ENCODE measurements at regions not wholly inside any gene's neighbourhood (a gene's known extent, or its start where the extent isn't known, plus 50 kb on each side); places are given as distances from the start of the nearest gene placed in this dataset.

DNA sequence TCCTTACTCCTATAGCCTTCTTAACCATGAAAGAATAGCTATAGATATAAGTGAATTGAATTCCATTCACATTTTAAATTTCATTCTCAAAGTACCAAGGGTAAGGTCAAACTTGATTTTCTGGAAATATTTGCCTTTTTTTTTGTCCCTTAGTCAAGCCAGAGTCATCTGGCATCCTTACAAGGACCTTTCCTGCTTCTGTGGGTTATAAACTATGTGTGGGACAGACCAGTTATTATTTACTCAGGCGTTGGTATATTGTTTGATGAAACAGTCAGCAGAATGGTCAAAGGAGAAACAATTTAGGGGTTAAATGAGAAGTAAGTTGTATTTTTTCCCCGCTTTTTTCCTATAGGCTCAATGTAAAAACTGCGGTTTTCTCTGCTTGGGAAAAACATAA is 1103.2 kb upstream of the ZEB2 start:
- no peaks in the 10 kb centered on the region for H3K9me3 ChIP-seq (ENCODE audit: control insufficient read depth, low read length)
- H3K36me3 ChIP-seq (ENCODE audit: control insufficient read depth in 1 of 2, insufficient read depth in 2 of 2, low read length in 1 of 2): no peaks in the 10 kb centered on the region
- intact Hi-C loops (cut with DNase I): no loop called here
- no peak overlapping the region for H3K4me3 ChIP-seq (ENCODE audit: low read length in 2 of 2)
- 66 to 70% methylated on average over 3 of the region's 3 CpGs for WGBS, 2 donors
- H3K27ac ChIP-seq (ENCODE audit: low read depth in 1 of 2, low read length in 2 of 2): no peak overlapping the region
- no peaks in the 10 kb centered on the region for H3K27me3 ChIP-seq (ENCODE audit: control insufficient read depth in 1 of 2, insufficient read depth in 2 of 2, low read length in 1 of 2)
- peaks cover 0 to 2% of the 10 kb centered on the region in 2 donors for H3K4me1 ChIP-seq (ENCODE audit: control insufficient read depth in 1 of 2, insufficient read depth in 2 of 2, low read length in 2 of 2)
- no peak for DNase-seq
- ATAC-seq (ENCODE audit: low FRiP score): no peak

DNA sequence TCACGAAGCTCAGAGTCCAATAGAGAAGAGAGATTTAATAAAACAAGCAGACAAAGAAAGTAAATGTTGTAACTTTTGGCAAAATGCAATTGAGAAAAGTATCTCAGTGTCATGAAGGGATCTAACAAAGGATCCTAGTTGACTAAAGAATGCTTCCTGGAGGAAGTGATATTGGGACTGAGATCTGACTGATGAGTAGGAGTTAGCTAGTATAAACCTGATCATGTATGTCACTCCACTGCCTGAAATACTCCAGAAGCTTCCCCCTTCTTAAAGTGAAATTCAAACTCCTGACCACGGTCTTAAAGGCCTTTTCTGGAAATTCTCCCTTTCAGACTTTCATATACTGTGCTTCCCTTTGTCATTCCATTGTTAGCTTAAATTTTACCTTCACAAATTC is 1102.4 kb upstream of the ZEB2 start:
- WGBS, 2 donors: 95 to 98% methylated on average over 2 of the region's 2 CpGs
- no peaks in the 10 kb centered on the region for H3K9me3 ChIP-seq (ENCODE audit: control insufficient read depth, low read length)
- H3K4me3 ChIP-seq (ENCODE audit: low read length in 2 of 2): no peak overlapping the region
- no peaks in the 10 kb centered on the region for H3K36me3 ChIP-seq (ENCODE audit: control insufficient read depth in 1 of 2, insufficient read depth in 2 of 2, low read length in 1 of 2)
- no peak for ATAC-seq (ENCODE audit: low FRiP score)
- H3K27me3 ChIP-seq (ENCODE audit: control insufficient read depth in 1 of 2, insufficient read depth in 2 of 2, low read length in 1 of 2): no peaks in the 10 kb centered on the region
- DNase-seq: no peak
- no peak overlapping the region for H3K27ac ChIP-seq (ENCODE audit: low read depth in 1 of 2, low read length in 2 of 2)
- intact Hi-C loops (cut with DNase I): no loop called here
- peaks cover 0 to 2% of the 10 kb centered on the region in 2 donors for H3K4me1 ChIP-seq (ENCODE audit: control insufficient read depth in 1 of 2, insufficient read depth in 2 of 2, low read length in 2 of 2)

DNA sequence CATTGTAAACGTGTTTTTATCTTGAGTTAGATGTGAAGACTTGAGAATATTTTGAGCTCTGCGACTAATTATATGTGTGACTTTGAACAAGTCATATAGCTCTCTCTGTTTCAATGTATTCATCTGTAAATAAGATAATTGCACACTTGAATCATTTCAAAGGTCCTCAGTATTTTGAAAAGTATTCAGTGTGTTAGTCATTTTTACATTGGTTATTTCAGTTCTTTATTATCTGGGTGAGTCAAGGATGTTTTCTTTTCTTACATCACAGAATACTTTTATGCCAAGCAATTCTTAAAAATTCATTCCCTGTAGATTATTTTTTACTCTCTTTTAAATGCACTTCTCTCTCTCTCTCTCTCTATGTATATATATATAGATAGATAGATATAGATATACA is 1098.0 kb upstream of the ZEB2 start:
- 50 to 54% methylated on average over 2 of the region's 2 CpGs for WGBS, 2 donors
- H3K9me3 ChIP-seq (ENCODE audit: control insufficient read depth, low read length): no peaks in the 10 kb centered on the region
- intact Hi-C loops (cut with DNase I): no loop called here

DNA sequence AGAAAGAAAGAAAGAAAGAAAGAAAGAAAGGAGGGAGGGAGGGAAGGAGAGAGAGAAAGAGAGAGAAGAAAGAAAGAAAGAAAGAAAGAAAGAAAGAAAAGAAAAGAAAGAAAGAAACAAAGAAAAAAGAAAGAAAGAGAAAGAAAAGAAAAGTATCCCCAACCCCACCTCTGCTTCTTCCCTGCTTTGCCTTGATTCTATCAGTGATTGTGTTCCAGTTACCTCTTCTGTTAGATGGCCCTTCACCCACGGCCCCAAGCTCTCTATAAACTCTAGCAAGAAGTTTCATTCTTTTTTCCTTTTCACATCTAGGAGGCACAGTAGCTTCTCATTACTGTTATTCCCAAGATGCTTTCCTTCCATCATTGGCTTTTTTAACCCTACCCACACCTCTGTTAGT is 1097.5 kb upstream of the ZEB2 start:
- H3K4me1 ChIP-seq (ENCODE audit: control insufficient read depth in 1 of 2, insufficient read depth in 2 of 2, low read length in 2 of 2): no peaks in the 10 kb centered on the region
- H3K9me3 ChIP-seq (ENCODE audit: control insufficient read depth, low read length): no peaks in the 10 kb centered on the region
- WGBS, 2 donors: 97 to 100% methylated on average over 1 of the region's 1 CpG
- no peaks in the 10 kb centered on the region for H3K36me3 ChIP-seq (ENCODE audit: control insufficient read depth in 1 of 2, insufficient read depth in 2 of 2, low read length in 1 of 2)
- DNase-seq (no peak), ATAC-seq (ENCODE audit: low FRiP score) (no peak)
- H3K27ac ChIP-seq (ENCODE audit: low read depth in 1 of 2, low read length in 2 of 2): no peak overlapping the region
- H3K27me3 ChIP-seq (ENCODE audit: control insufficient read depth in 1 of 2, insufficient read depth in 2 of 2, low read length in 1 of 2): no peaks in the 10 kb centered on the region
- H3K4me3 ChIP-seq (ENCODE audit: low read length in 2 of 2): no peak overlapping the region
- intact Hi-C loops (cut with DNase I): no loop called here

More for the DNA sequence above, 1098.0 kb upstream of the ZEB2 start:
- Histone ChIP-seq H3K4me1 (ENCODE audit: control insufficient read depth in 1 of 2, insufficient read depth in 2 of 2, low read length in 2 of 2) (no peaks in the 10 kb centered on the region), H3K36me3 (ENCODE audit: control insufficient read depth in 1 of 2, insufficient read depth in 2 of 2, low read length in 1 of 2) (no peaks in the 10 kb centered on the region), H3K27ac (ENCODE audit: low read depth in 1 of 2, low read length in 2 of 2) (no peak overlapping the region), H3K4me3 (ENCODE audit: low read length in 2 of 2) (no peak overlapping the region), H3K27me3 (ENCODE audit: control insufficient read depth in 1 of 2, insufficient read depth in 2 of 2, low read length in 1 of 2) (no peaks in the 10 kb centered on the region)
- ATAC-seq (ENCODE audit: low FRiP score): no peak
- no peak for DNase-seq

DNA sequence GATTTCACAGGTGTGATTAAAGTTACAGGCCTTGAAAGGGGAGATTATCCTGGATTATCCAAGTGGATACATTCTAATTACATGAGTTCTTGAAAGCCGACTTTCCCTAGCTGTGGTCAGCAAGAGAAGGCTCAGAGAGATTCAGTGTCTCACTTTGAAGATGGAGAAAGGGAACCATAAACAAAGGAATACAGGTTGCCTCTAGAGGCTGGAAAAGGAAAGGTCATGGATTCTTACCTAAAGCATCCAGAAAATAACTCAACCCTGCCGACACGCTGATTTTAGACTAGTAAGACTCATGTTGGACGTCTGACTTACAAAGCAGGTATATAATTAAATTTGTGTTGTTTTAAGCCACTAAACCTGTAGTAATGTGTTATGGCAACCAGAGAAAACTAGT is 1095.7 kb upstream of the ZEB2 start:
- Histone ChIP-seq H3K4me1 (ENCODE audit: control insufficient read depth in 1 of 2, insufficient read depth in 2 of 2, low read length in 2 of 2) (no peaks in the 10 kb centered on the region), H3K27ac (ENCODE audit: low read depth in 1 of 2, low read length in 2 of 2) (no peak overlapping the region), H3K4me3 (ENCODE audit: low read length in 2 of 2) (no peak overlapping the region), H3K27me3 (ENCODE audit: control insufficient read depth in 1 of 2, insufficient read depth in 2 of 2, low read length in 1 of 2) (no peaks in the 10 kb centered on the region), H3K36me3 (ENCODE audit: control insufficient read depth in 1 of 2, insufficient read depth in 2 of 2, low read length in 1 of 2) (no peaks in the 10 kb centered on the region), H3K9me3 (ENCODE audit: control insufficient read depth, low read length) (no peaks in the 10 kb centered on the region)
- ATAC-seq (ENCODE audit: low FRiP score): no peak
- 94% methylated on average over 4 of the region's 4 CpGs for WGBS, 2 donors
- intact Hi-C loops (cut with DNase I): no loop called here
- no peak for DNase-seq

DNA sequence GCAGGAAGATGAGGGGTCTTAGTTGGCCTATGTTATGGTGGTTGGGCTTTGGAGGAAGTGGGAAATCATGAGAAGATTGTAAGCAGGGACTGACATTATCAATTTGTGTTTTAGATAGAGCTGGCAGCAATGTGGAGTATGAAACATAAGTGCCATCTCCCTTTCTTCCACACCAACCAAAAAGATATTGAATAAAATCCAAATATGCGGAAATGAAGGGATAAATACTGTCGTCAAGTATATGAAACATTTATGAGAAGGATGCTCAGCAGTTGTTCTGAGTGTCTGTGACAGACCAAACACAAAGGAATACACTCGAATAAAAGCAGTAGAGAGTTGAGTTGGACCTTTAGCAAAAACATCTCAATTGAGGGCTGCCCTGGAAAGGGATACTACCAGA is 1090.0 kb upstream of the ZEB2 start:
- Histone ChIP-seq H3K4me1 (ENCODE audit: control insufficient read depth in 1 of 2, insufficient read depth in 2 of 2, low read length in 2 of 2) (no peaks in the 10 kb centered on the region), H3K4me3 (ENCODE audit: low read length in 2 of 2) (no peak overlapping the region), H3K36me3 (ENCODE audit: control insufficient read depth in 1 of 2, insufficient read depth in 2 of 2, low read length in 1 of 2) (no peaks in the 10 kb centered on the region), H3K27me3 (ENCODE audit: control insufficient read depth in 1 of 2, insufficient read depth in 2 of 2, low read length in 1 of 2) (no peaks in the 10 kb centered on the region), H3K9me3 (ENCODE audit: control insufficient read depth, low read length) (peaks cover 1% of the 10 kb centered on the region), H3K27ac (ENCODE audit: low read depth in 1 of 2, low read length in 2 of 2) (no peak overlapping the region)
- WGBS, 2 donors: 96 to 97% methylated on average over 3 of the region's 3 CpGs
- intact Hi-C loops (cut with DNase I): no loop called here
- DNase-seq: no peak
- no peak for ATAC-seq (ENCODE audit: low FRiP score)

DNA sequence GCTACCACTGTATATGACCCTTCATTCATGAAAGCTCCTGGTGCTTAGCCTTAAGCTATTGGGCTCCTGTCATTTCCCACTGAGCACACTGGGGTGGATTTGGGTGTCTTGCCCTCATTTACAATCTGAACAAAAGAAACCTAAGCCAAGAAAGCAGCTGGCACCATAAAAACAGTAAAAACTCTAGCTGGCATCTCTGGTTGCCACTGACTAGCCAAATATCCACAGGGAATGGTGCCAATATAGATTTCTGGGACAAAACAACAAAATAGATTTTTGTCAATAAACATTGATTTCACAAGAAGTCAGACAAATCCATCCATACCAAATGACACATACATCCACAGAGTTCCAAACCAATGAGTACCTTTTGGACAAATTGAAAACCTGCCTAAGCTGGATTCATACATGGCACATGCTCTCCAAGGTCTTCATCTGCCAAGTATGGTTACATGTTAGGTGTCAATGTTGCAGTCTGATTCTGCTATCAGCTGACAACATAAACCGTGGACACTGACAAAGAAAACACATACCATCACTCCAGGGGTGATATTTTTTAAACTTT is 1081.5 kb upstream of the ZEB2 start:
- Histone ChIP-seq H3K4me1 (ENCODE audit: control insufficient read depth in 1 of 2, insufficient read depth in 2 of 2, low read length in 2 of 2) (no peaks in the 10 kb centered on the region), H3K9me3 (ENCODE audit: control insufficient read depth, low read length) (no peaks in the 10 kb centered on the region), H3K4me3 (ENCODE audit: low read length in 2 of 2) (no peak overlapping the region), H3K27ac (ENCODE audit: low read depth in 1 of 2, low read length in 2 of 2) (no peak overlapping the region), H3K36me3 (ENCODE audit: control insufficient read depth in 1 of 2, insufficient read depth in 2 of 2, low read length in 1 of 2) (no peaks in the 10 kb centered on the region), H3K27me3 (ENCODE audit: control insufficient read depth in 1 of 2, insufficient read depth in 2 of 2, low read length in 1 of 2) (no peaks in the 10 kb centered on the region)
- WGBS, 2 donors: 33 to 44% methylated on average over 1 of the region's 1 CpG
- intact Hi-C loops (cut with DNase I): no loop called here
- no peak for DNase-seq
- no peak for ATAC-seq (ENCODE audit: low FRiP score)

DNA sequence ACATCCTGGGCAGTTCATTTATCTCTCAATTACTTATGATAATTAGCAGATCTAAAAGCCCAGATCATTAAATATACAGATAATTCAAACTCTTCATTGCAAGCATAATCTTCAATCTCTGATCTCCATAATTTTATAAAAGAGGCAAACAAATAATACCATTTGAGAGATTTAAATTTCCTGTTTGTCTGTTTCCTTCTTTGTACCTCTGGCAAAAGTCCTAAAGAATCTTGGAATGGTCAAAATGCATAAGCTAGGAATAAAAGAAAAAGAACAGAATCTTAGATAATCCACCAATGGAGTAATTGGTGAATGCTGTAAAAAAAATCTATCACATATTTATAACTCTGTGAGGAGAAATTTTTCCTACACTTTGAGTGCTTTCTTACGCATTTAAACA is 1080.9 kb upstream of the ZEB2 start:
- intact Hi-C loops (cut with DNase I): no loop called here
- Histone ChIP-seq H3K9me3 (ENCODE audit: control insufficient read depth, low read length) (no peaks in the 10 kb centered on the region), H3K4me3 (ENCODE audit: low read length in 2 of 2) (no peak overlapping the region), H3K27ac (ENCODE audit: low read depth in 1 of 2, low read length in 2 of 2) (no peak overlapping the region), H3K36me3 (ENCODE audit: control insufficient read depth in 1 of 2, insufficient read depth in 2 of 2, low read length in 1 of 2) (no peaks in the 10 kb centered on the region), H3K27me3 (ENCODE audit: control insufficient read depth in 1 of 2, insufficient read depth in 2 of 2, low read length in 1 of 2) (no peaks in the 10 kb centered on the region), H3K4me1 (ENCODE audit: control insufficient read depth in 1 of 2, insufficient read depth in 2 of 2, low read length in 2 of 2) (no peaks in the 10 kb centered on the region)
- no peak for DNase-seq
- 88 to 92% methylated on average over 1 of the region's 1 CpG for WGBS, 2 donors
- ATAC-seq (ENCODE audit: low FRiP score): no peak

DNA sequence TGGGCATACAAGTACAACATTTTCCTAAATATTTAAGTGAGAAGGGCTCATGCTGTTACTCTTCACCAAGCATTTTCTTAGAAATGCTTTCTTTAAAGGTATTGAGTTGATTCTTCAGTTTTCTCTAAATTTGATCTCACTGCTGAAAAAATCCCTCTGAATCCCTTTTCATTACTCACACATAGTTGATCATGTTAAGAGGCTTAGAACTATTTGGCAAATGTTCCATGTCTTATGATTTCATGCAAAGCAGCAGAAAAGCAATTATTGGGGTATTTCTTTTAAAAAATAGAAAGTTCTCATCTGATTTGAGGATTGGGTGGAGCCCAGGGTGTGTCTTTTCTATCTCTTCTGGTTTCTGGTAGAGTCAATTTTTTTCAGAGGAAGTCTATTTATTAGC is 1079.8 kb upstream of the ZEB2 start:
- no peaks in the 10 kb centered on the region for H3K4me1 ChIP-seq (ENCODE audit: control insufficient read depth in 1 of 2, insufficient read depth in 2 of 2, low read length in 2 of 2)
- DNase-seq: no peak

More for the DNA sequence above, 1079.8 kb upstream of the ZEB2 start:
- Histone ChIP-seq H3K36me3 (ENCODE audit: control insufficient read depth in 1 of 2, insufficient read depth in 2 of 2, low read length in 1 of 2) (no peaks in the 10 kb centered on the region), H3K27me3 (ENCODE audit: control insufficient read depth in 1 of 2, insufficient read depth in 2 of 2, low read length in 1 of 2) (no peaks in the 10 kb centered on the region), H3K27ac (ENCODE audit: low read depth in 1 of 2, low read length in 2 of 2) (no peak overlapping the region), H3K9me3 (ENCODE audit: control insufficient read depth, low read length) (no peaks in the 10 kb centered on the region), H3K4me3 (ENCODE audit: low read length in 2 of 2) (no peak overlapping the region)
- intact Hi-C loops (cut with DNase I): no loop called here
- ATAC-seq (ENCODE audit: low FRiP score): no peak
